ENCODE measurements at regions not wholly inside any gene's neighbourhood (a gene's known extent, or its start where the extent isn't known, plus 50 kb on each side); places are given as distances from the start of the nearest gene placed in this dataset.

GRCh38 chr4:152243896-152244595 lies 291.8 kb downstream of the FBXW7 start:
- TF ChIP-seq, protein P1, sequence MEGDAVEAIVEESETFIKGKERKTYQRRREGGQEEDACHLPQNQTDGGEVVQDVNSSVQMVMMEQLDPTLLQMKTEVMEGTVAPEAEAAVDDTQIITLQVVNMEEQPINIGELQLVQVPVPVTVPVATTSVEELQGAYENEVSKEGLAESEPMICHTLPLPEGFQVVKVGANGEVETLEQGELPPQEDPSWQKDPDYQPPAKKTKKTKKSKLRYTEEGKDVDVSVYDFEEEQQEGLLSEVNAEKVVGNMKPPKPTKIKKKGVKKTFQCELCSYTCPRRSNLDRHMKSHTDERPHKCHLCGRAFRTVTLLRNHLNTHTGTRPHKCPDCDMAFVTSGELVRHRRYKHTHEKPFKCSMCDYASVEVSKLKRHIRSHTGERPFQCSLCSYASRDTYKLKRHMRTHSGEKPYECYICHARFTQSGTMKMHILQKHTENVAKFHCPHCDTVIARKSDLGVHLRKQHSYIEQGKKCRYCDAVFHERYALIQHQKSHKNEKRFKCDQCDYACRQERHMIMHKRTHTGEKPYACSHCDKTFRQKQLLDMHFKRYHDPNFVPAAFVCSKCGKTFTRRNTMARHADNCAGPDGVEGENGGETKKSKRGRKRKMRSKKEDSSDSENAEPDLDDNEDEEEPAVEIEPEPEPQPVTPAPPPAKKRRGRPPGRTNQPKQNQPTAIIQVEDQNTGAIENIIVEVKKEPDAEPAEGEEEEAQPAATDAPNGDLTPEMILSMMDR (conservative IDR thresholded peaks at IDR 0.05): no peak
- TF ChIP-seq ZFX (IDR thresholded peaks at IDR 0.05): no peak
